ENCODE measurements at regions not wholly inside any gene's neighbourhood (a gene's known extent, or its start where the extent isn't known, plus 50 kb on each side); places are given as distances from the start of the nearest gene placed in this dataset.
"Not testable (repeated sequence)": the region's sequence is repeated elsewhere in the genome, so short reads cannot be mapped to it uniquely, and the experiment has no call there.

DNA sequence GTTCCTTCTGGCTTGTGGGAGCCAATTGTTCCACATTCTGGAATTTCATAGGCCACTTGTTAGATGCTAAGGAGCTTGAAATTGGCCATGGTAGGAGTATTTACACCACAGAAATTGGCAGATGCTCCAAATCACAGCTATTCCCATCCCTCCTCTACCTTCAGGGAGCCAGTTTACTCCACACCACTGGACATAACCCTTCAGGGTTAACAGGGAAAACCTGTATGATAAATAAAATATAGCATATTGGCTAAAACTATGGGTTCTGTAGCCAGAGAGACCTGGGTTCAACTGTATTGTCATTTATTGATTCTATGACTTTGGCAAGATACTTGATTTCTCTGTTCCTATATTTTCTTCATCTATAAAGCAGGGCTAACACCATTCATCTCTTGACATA is 384.2 kb upstream of the PROK2 start:
- Histone ChIP-seq H3K4me3 (ENCODE audit: insufficient read depth, low read depth, low read length, poor library complexity, severe bottlenecking) (no peak overlapping the region), H3K36me3 (ENCODE audit: control insufficient read depth, insufficient read depth, low read length) (no peaks in the 10 kb centered on the region), H3K27ac (ENCODE audit: insufficient read depth, low read length, poor library complexity, severe bottlenecking) (no peak overlapping the region), H3K27me3 (replicated peaks; ENCODE audit: control insufficient read depth, insufficient read depth, low read length, poor library complexity, severe bottlenecking) (no peaks in the 10 kb centered on the region), H3K9me3 (ENCODE audit: control insufficient read depth, low read length) (no peaks in the 10 kb centered on the region), H3K4me1 (ENCODE audit: control insufficient read depth, insufficient read depth, low read length, poor library complexity, severe bottlenecking) (no peaks in the 10 kb centered on the region)
- no peak for DNase-seq

DNA sequence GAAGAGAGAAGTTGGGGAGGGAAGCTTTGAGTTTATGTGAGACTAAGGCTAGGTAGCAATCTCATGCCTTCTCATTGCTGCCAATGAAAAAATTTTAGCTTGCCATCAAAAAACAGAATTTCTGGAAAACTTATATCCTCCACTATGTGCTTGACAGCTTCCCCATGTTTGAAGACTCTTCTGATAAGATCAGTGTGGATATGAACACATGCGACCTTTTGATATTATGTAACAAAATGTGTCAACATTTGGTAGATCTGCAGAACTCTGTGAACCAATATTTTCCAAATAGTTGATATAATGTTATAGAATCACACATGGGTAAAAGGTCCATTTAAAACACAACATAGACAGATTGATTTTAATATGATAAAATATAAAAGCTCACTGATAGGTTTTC is 380.9 kb upstream of the PROK2 start:
- Histone ChIP-seq H3K27me3 (replicated peaks; ENCODE audit: control insufficient read depth, insufficient read depth, low read length, poor library complexity, severe bottlenecking) (no peaks in the 10 kb centered on the region), H3K27ac (ENCODE audit: insufficient read depth, low read length, poor library complexity, severe bottlenecking) (no peak overlapping the region), H3K9me3 (ENCODE audit: control insufficient read depth, low read length) (no peaks in the 10 kb centered on the region), H3K4me3 (ENCODE audit: insufficient read depth, low read depth, low read length, poor library complexity, severe bottlenecking) (no peak overlapping the region), H3K4me1 (ENCODE audit: control insufficient read depth, insufficient read depth, low read length, poor library complexity, severe bottlenecking) (no peaks in the 10 kb centered on the region), H3K36me3 (ENCODE audit: control insufficient read depth, insufficient read depth, low read length) (no peaks in the 10 kb centered on the region)
- no peak for DNase-seq

DNA sequence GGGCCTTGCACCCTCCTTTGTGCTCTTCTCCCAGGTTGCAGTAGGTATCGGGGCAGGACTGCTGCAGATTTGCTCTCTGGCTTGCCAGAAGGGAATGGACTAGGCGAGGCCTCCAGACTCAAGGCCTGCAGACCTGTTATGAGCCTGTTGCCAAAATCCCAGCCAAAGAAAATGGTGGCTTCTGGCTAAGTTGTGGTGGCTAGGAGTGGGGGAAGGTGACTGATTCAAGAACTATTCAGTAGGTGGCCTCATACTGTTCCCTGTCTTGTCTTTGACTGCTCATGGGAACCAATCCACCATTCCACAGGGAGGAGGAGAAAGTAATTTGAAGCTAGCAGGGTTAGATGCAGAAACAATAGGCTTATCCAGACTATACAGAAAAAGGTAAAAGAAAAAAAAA is 380.4 kb upstream of the PROK2 start:
- H3K4me1 ChIP-seq (ENCODE audit: control insufficient read depth, insufficient read depth, low read length, poor library complexity, severe bottlenecking) = no peaks in the 10 kb centered on the region
- H3K36me3 ChIP-seq (ENCODE audit: control insufficient read depth, insufficient read depth, low read length) = no peaks in the 10 kb centered on the region
- no peaks in the 10 kb centered on the region for H3K9me3 ChIP-seq (ENCODE audit: control insufficient read depth, low read length)
- H3K27me3 ChIP-seq (replicated peaks; ENCODE audit: control insufficient read depth, insufficient read depth, low read length, poor library complexity, severe bottlenecking) = no peaks in the 10 kb centered on the region
- no peak for DNase-seq
- no peak overlapping the region for H3K4me3 ChIP-seq (ENCODE audit: insufficient read depth, low read depth, low read length, poor library complexity, severe bottlenecking)
- H3K27ac ChIP-seq (ENCODE audit: insufficient read depth, low read length, poor library complexity, severe bottlenecking) = no peak overlapping the region

GRCh38 chr3:72164635-72164978 is 379.7 kb upstream of the PROK2 start:
- H3K27me3 ChIP-seq (replicated peaks; ENCODE audit: control insufficient read depth, insufficient read depth, low read length, poor library complexity, severe bottlenecking) = no peaks in the 10 kb centered on the region
- no peaks in the 10 kb centered on the region for H3K9me3 ChIP-seq (ENCODE audit: control insufficient read depth, low read length)
- DNase-seq = no peak
- no peaks in the 10 kb centered on the region for H3K36me3 ChIP-seq (ENCODE audit: control insufficient read depth, insufficient read depth, low read length)
- no peaks in the 10 kb centered on the region for H3K4me1 ChIP-seq (ENCODE audit: control insufficient read depth, insufficient read depth, low read length, poor library complexity, severe bottlenecking)
- H3K4me3 ChIP-seq (ENCODE audit: insufficient read depth, low read depth, low read length, poor library complexity, severe bottlenecking) = no peak overlapping the region
- H3K27ac ChIP-seq (ENCODE audit: insufficient read depth, low read length, poor library complexity, severe bottlenecking) = no peak overlapping the region

DNA sequence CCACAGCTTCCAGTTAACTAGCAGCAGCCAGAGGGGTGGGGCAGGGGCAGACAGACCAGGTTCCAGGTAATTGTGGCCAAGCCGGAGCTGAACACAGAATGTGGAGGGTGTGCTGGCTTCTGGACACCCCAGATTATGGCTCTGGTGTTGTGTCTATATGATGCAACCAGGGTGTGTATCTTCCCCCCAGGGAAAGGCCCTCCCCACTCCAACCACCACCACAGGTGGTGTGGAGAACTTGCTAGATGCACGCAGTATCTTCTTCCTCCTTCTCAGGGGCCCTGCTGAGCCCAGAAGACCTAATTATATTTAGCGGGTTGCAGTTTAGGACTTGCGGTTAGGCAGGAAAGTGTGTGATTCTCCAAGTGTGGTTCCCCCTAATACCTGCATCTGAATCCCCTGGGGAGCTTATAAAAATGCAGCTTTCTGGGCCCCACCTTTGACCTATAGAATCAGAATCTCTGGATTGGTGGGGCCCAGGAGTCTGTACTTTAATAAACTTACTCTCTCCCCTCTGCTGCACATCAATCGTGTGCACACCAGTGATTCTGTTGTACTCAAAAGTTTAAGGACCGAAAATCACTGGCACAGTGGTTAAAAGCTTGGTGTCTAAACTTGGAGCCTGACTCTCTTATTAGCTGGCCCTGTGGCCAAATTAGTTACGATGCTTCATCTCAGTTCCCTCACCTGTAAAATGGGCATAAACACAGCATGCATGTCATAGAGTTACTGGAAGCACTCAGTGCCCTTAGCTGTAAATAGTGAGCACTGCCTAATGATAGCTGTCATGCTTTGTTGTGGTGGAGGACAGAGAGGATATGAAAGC is 379.1 kb upstream of the PROK2 start:
- Histone ChIP-seq H3K4me3 (ENCODE audit: insufficient read depth, low read depth, low read length, poor library complexity, severe bottlenecking) (no peak overlapping the region), H3K27ac (ENCODE audit: insufficient read depth, low read length, poor library complexity, severe bottlenecking) (no peak overlapping the region), H3K9me3 (ENCODE audit: control insufficient read depth, low read length) (no peaks in the 10 kb centered on the region), H3K4me1 (ENCODE audit: control insufficient read depth, insufficient read depth, low read length, poor library complexity, severe bottlenecking) (no peaks in the 10 kb centered on the region), H3K27me3 (replicated peaks; ENCODE audit: control insufficient read depth, insufficient read depth, low read length, poor library complexity, severe bottlenecking) (no peaks in the 10 kb centered on the region), H3K36me3 (ENCODE audit: control insufficient read depth, insufficient read depth, low read length) (no peaks in the 10 kb centered on the region)
- no peak for DNase-seq

DNA sequence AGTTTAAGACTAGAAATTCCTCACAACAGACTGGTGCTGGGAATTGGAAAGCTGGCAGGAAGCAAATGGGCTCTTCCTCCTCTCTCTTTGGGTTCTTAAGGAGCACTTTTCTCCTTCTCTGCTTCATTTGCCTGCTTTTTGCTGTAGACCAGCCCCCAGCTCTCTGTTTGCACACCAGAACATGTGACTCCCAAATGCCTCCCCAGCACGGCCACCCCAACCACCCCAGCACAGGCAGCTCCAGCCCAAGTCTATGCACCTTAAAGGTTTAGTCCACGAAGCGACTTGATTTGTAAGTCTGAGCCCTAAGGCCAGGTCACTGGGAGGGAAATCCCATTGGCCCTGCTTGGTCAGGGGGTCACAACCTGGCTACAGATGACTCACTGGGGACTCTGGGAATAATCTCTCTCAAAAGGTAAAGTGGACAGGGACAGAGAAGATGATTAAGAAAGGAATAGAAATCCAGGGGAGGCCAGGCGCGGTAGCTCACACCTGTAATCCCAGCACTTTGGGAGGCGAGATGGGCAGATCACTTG is 377.8 kb upstream of the PROK2 start:
- Histone ChIP-seq H3K27ac (ENCODE audit: insufficient read depth, low read length, poor library complexity, severe bottlenecking) (no peak overlapping the region), H3K4me3 (ENCODE audit: insufficient read depth, low read depth, low read length, poor library complexity, severe bottlenecking) (no peak overlapping the region), H3K36me3 (ENCODE audit: control insufficient read depth, insufficient read depth, low read length) (no peaks in the 10 kb centered on the region), H3K9me3 (ENCODE audit: control insufficient read depth, low read length) (no peaks in the 10 kb centered on the region), H3K4me1 (ENCODE audit: control insufficient read depth, insufficient read depth, low read length, poor library complexity, severe bottlenecking) (no peaks in the 10 kb centered on the region), H3K27me3 (replicated peaks; ENCODE audit: control insufficient read depth, insufficient read depth, low read length, poor library complexity, severe bottlenecking) (no peaks in the 10 kb centered on the region)
- no peak for DNase-seq

- no peaks in the 10 kb centered on the region for H3K4me1 ChIP-seq (ENCODE audit: control insufficient read depth, insufficient read depth, low read length, poor library complexity, severe bottlenecking)
- no peak overlapping the region for H3K27ac ChIP-seq (ENCODE audit: insufficient read depth, low read length, poor library complexity, severe bottlenecking)
- H3K36me3 ChIP-seq (ENCODE audit: control insufficient read depth, insufficient read depth, low read length) = no peaks in the 10 kb centered on the region
- H3K27me3 ChIP-seq (replicated peaks; ENCODE audit: control insufficient read depth, insufficient read depth, low read length, poor library complexity, severe bottlenecking) = no peaks in the 10 kb centered on the region
- H3K4me3 ChIP-seq (ENCODE audit: insufficient read depth, low read depth, low read length, poor library complexity, severe bottlenecking) = no peak overlapping the region
- no peak for DNase-seq
- no peaks in the 10 kb centered on the region for H3K9me3 ChIP-seq (ENCODE audit: control insufficient read depth, low read length)
Measured at GRCh38 chr3:72161881-72162595, 377.1 kb upstream of the PROK2 start.

- DNase-seq; H3K4me1 ChIP-seq (ENCODE audit: control insufficient read depth, insufficient read depth, low read length, poor library complexity, severe bottlenecking); H3K36me3 ChIP-seq (ENCODE audit: control insufficient read depth, insufficient read depth, low read length); H3K9me3 ChIP-seq (ENCODE audit: control insufficient read depth, low read length); H3K27me3 ChIP-seq (replicated peaks; ENCODE audit: control insufficient read depth, insufficient read depth, low read length, poor library complexity, severe bottlenecking); H3K27ac ChIP-seq (ENCODE audit: insufficient read depth, low read length, poor library complexity, severe bottlenecking); H3K4me3 ChIP-seq (ENCODE audit: insufficient read depth, low read depth, low read length, poor library complexity, severe bottlenecking): not testable (repeated sequence)
Measured at GRCh38 chr3:72161285-72161684, 376.3 kb upstream of the PROK2 start.

- DNase-seq = no peak
- no peak overlapping the region for H3K27ac ChIP-seq (ENCODE audit: insufficient read depth, low read length, poor library complexity, severe bottlenecking)
- H3K9me3 ChIP-seq (ENCODE audit: control insufficient read depth, low read length) = no peaks in the 10 kb centered on the region
- H3K4me1 ChIP-seq (ENCODE audit: control insufficient read depth, insufficient read depth, low read length, poor library complexity, severe bottlenecking) = no peaks in the 10 kb centered on the region
- H3K4me3 ChIP-seq (ENCODE audit: insufficient read depth, low read depth, low read length, poor library complexity, severe bottlenecking) = no peak overlapping the region
- H3K36me3 ChIP-seq (ENCODE audit: control insufficient read depth, insufficient read depth, low read length) = no peaks in the 10 kb centered on the region
- no peaks in the 10 kb centered on the region for H3K27me3 ChIP-seq (replicated peaks; ENCODE audit: control insufficient read depth, insufficient read depth, low read length, poor library complexity, severe bottlenecking)
Measured at GRCh38 chr3:72160351-72160750, 375.4 kb upstream of the PROK2 start.

DNA sequence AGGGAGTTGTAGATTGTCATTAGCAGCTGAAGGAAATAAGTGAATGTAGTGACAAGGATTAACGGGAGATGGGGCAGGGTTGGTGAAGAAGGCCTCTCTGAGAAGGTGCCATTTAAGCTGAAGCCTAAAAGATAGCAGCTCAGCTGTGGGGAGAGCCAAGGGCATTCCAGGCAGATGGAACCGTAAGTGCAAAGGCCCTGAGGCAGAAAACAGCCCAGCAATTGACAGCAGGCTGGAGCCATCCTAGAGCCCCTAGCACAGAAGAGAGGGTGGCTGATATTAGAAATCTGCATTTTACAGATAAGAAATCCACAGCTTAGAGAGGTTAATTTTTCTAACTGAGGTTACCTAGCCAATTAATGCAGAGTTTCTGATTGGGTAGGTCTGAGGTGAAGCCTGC is 374.5 kb upstream of the PROK2 start:
- Histone ChIP-seq H3K4me3 (ENCODE audit: insufficient read depth, low read depth, low read length, poor library complexity, severe bottlenecking) (no peak overlapping the region), H3K9me3 (ENCODE audit: control insufficient read depth, low read length) (no peaks in the 10 kb centered on the region), H3K36me3 (ENCODE audit: control insufficient read depth, insufficient read depth, low read length) (no peaks in the 10 kb centered on the region), H3K4me1 (ENCODE audit: control insufficient read depth, insufficient read depth, low read length, poor library complexity, severe bottlenecking) (no peaks in the 10 kb centered on the region), H3K27ac (ENCODE audit: insufficient read depth, low read length, poor library complexity, severe bottlenecking) (no peak overlapping the region), H3K27me3 (replicated peaks; ENCODE audit: control insufficient read depth, insufficient read depth, low read length, poor library complexity, severe bottlenecking) (no peaks in the 10 kb centered on the region)
- DNase-seq = no peak
